WTC11 (cell line): ENCODE measurements at regions not wholly inside any gene's neighbourhood (a gene's known extent, or its start where the extent isn't known, plus 50 kb on each side); places are given as distances from the start of the nearest gene placed in this dataset.

Experiments
- ATAC-seq: fragments of 200-7000 bp; cut with Tn5 transposase; 2 replicates; pipeline ENCODE4 v1.10.0; 2021; ENCODE audit warnings: mild to moderate bottlenecking, moderate library complexity
- CTCF ChIA-PET: fragments of 300-600 bp; sonication (Branson Sonifier 250); formaldehyde crosslinking; loops from one replicate; lab custom pipeline; 2021; ENCODE audit warnings: antibody characterized with exemption; lab: Charles Lee
- POLR2A ChIA-PET: fragments of 350-600 bp; sonication (Branson Sonifier 250); formaldehyde crosslinking; loops from one replicate; lab custom pipeline; 2021; ENCODE audit warnings: antibody characterized with exemption; lab: Charles Lee
- DNase-seq: peaks from one replicate; pipeline ENCODE4 v3.0.0; 2021; ENCODE audit warnings: low spot score
- H3K27ac Mint-ChIP-seq: 2 replicates; pipeline ENCODE4 v1.8.0; 2021; ENCODE audit warnings: mixed read lengths
- H3K27me3 Mint-ChIP-seq: 2 replicates; pipeline ENCODE4 v1.8.0; 2021; ENCODE audit warnings: low read depth, mild to moderate bottlenecking, moderate library complexity, mixed read lengths
- H3K36me3 Mint-ChIP-seq: 2 replicates; pipeline ENCODE4 v1.8.0; 2021; ENCODE audit warnings: mixed read lengths
- H3K4me1 Mint-ChIP-seq: 2 replicates; pipeline ENCODE4 v1.8.0; 2022; ENCODE audit warnings: mixed read lengths
- H3K4me3 Mint-ChIP-seq: 2 replicates; pipeline ENCODE4 v1.8.0; 2021; ENCODE audit warnings: mild to moderate bottlenecking, moderate library complexity, mixed read lengths
- H3K9me3 Mint-ChIP-seq: 2 replicates; pipeline ENCODE4 v1.8.0; 2021; ENCODE audit warnings: mixed read lengths
- FOXP4 ChIP-seq: sonication (generic); formaldehyde crosslinking; IDR thresholded peaks from 2 replicates; pipeline ENCODE4 v1.8.0; 2022; ENCODE audit warnings: mild to moderate bottlenecking, missing genetic modification reagents
- GABPB1 ChIP-seq: sonication (generic); formaldehyde crosslinking; IDR thresholded peaks from 2 replicates; pipeline ENCODE4 v1.8.1; 2023; ENCODE audit warnings: mild to moderate bottlenecking, missing genetic modification reagents
- GRHL2 ChIP-seq: fragments of 250-450 bp; sonication (Bioruptor Pico); IDR thresholded peaks from 2 replicates; pipeline ENCODE4 v1.8.0; 2022; ENCODE audit warnings: mild to moderate bottlenecking, moderate library complexity; ENCODE audit not compliant: insufficient replicate concordance, severe bottlenecking
- IRF2 ChIP-seq: sonication (generic); formaldehyde crosslinking; IDR thresholded peaks from 2 replicates; pipeline ENCODE4 v1.8.0; 2022; ENCODE audit warnings: low read depth, missing genetic modification reagents, borderline replicate concordance
- KAT7 ChIP-seq: sonication (generic); formaldehyde crosslinking; IDR thresholded peaks from 2 replicates; pipeline ENCODE4 v1.8.1; 2023; ENCODE audit warnings: missing genetic modification reagents, mild to moderate bottlenecking, borderline replicate concordance
- MXD4 ChIP-seq: fragments of 250-450 bp; sonication (Bioruptor Pico); IDR thresholded peaks from 2 replicates; pipeline ENCODE4 v1.8.0; 2021; ENCODE audit warnings: mild to moderate bottlenecking, moderate library complexity, borderline replicate concordance
- RORB ChIP-seq: fragments of 250-450 bp; sonication (Bioruptor Pico); IDR thresholded peaks from 2 replicates; pipeline ENCODE4 v1.9.0; 2021; ENCODE audit warnings: mild to moderate bottlenecking
- SMAD4 ChIP-seq: sonication (generic); formaldehyde crosslinking; IDR thresholded peaks from 2 replicates; pipeline ENCODE4 v1.8.0; 2022; ENCODE audit warnings: mild to moderate bottlenecking, missing genetic modification reagents
- SOX15 ChIP-seq: fragments of 250-450 bp; sonication (Bioruptor Pico); IDR thresholded peaks from 2 replicates; pipeline ENCODE4 v1.9.0; 2021; ENCODE audit warnings: mild to moderate bottlenecking
- SP1 ChIP-seq: sonication (generic); formaldehyde crosslinking; conservative IDR thresholded peaks from 2 replicates; pipeline ENCODE4 v1.8.1; 2022; ENCODE audit warnings: missing genetic modification reagents
- STAT6 ChIP-seq: sonication (generic); formaldehyde crosslinking; conservative IDR thresholded peaks from 2 replicates; pipeline ENCODE4 v1.8.1; 2023; ENCODE audit warnings: mild to moderate bottlenecking, low read depth, missing genetic modification reagents, moderate library complexity
- USF1 ChIP-seq: sonication (generic); formaldehyde crosslinking; IDR thresholded peaks from 2 replicates; pipeline ENCODE4 v1.8.0; 2022; ENCODE audit warnings: mild to moderate bottlenecking, missing genetic modification reagents
- USF2 ChIP-seq: sonication (generic); formaldehyde crosslinking; IDR thresholded peaks from 2 replicates; pipeline ENCODE4 v1.8.1; 2023; ENCODE audit warnings: mild to moderate bottlenecking, missing genetic modification reagents, moderate library complexity
- ZBTB21 ChIP-seq: sonication (generic); formaldehyde crosslinking; IDR thresholded peaks from 2 replicates; pipeline ENCODE4 v1.8.1; 2023; ENCODE audit warnings: mild to moderate bottlenecking, missing genetic modification reagents, borderline replicate concordance
- ZMAT4 ChIP-seq: fragments of 250-450 bp; sonication (Bioruptor Pico); IDR thresholded peaks from 2 replicates; pipeline ENCODE4 v1.9.0; 2021; ENCODE audit warnings: mild to moderate bottlenecking
- ZNF121 ChIP-seq: sonication (generic); formaldehyde crosslinking; IDR thresholded peaks from 2 replicates; pipeline ENCODE4 v1.8.0; 2023; ENCODE audit warnings: missing genetic modification reagents
- ZNF416 ChIP-seq: fragments of 250-450 bp; sonication (Bioruptor Pico); IDR thresholded peaks from 2 replicates; pipeline ENCODE4 v1.9.0; 2021; ENCODE audit warnings: mild to moderate bottlenecking, inconsistent platforms
- ZNF423 ChIP-seq: fragments of 250-450 bp; sonication (Bioruptor Pico); IDR thresholded peaks from 2 replicates; pipeline ENCODE4 v2.1.2; 2022; ENCODE audit warnings: mild to moderate bottlenecking, moderate library complexity
- TF ChIP-seq, protein P1 (sequence below): sonication (generic); formaldehyde crosslinking; IDR thresholded peaks from 2 replicates; pipeline ENCODE4 v1.8.1; 2022; ENCODE audit warnings: missing genetic modification reagents, borderline replicate concordance
- TF ChIP-seq, protein P2 (sequence below): fragments of 250-450 bp; sonication (Bioruptor Pico); conservative IDR thresholded peaks from 2 replicates; pipeline ENCODE4 v1.9.0; 2021; ENCODE audit warnings: mild to moderate bottlenecking

DNA sequence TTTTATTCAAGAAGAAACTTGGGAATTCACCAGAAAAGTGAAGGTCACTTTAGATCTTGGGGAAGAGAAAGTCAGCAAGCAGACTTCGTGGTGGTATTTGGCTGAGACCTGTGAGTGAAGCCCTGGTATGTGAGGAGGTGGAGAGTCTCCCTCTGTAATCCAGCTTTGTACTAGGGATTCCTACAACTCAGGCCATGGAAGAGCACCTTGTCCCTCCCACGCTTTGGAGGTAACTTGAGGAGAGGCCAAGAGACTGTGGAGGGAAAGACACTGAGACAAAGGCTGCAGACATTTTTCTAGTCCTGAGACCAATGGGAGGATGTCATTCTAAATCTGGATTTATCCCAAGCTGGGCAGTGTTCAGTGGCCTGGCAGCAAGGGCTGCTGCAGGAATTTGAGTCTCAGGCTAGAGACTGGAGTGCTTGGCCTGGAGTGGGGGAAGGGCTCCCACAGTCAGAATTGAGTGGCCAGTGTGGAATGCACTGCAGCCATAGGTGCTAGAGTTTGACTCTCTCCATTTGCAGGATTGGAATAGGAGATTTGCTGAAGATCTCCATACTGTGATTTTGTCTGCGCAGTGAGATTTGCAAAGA lies 219.0 kb downstream of the ACTR3 start:
- peaks cover 72% of the 10 kb centered on the region for H3K9me3 Mint-ChIP-seq
- DNase-seq, result peak; percentile 14
- POLR2A ChIA-PET, result no interaction called here
- peak overlapping the region; percentile 76 for H3K27ac Mint-ChIP-seq
- CTCF ChIA-PET, result interaction anchor here (1.2 kb wide), 1 partner anchor 130 kb away, joined by 3 read pairs; no protein-coding TSS in a partner anchor
- TF ChIP-seq GABPB1 (CRISPR knock-in tag) (no peak), ZNF423 (CRISPR knock-in tag) (no peak), FOXP4 (CRISPR knock-in tag) (no peak), SP1 (CRISPR knock-in tag) (no peak), SOX15 (no peak), GRHL2 (CRISPR knock-in tag) (no peak), ZMAT4 (CRISPR knock-in tag) (no peak), USF2 (CRISPR knock-in tag) (no peak), STAT6 (CRISPR knock-in tag) (no peak), MXD4 (no peak), USF1 (CRISPR knock-in tag) (no peak), RORB (CRISPR knock-in tag) (no peak)
- TF ChIP-seq, protein P1, sequence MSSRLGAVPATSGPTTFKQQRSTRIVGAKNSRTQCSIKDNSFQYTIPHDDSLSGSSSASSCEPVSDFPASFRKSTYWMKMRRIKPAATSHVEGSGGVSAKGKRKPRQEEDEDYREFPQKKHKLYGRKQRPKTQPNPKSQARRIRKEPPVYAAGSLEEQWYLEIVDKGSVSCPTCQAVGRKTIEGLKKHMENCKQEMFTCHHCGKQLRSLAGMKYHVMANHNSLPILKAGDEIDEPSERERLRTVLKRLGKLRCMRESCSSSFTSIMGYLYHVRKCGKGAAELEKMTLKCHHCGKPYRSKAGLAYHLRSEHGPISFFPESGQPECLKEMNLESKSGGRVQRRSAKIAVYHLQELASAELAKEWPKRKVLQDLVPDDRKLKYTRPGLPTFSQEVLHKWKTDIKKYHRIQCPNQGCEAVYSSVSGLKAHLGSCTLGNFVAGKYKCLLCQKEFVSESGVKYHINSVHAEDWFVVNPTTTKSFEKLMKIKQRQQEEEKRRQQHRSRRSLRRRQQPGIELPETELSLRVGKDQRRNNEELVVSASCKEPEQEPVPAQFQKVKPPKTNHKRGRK (CRISPR knock-in tag), result no peak
- peak; percentile 81 for ATAC-seq
- H3K27me3 Mint-ChIP-seq, result peaks cover 3% of the 10 kb centered on the region; the same call in 1 of the 2 replicates
- H3K36me3 Mint-ChIP-seq, result peaks cover 37% of the 10 kb centered on the region
- peak overlapping the region; percentile 27 for H3K4me3 Mint-ChIP-seq
- H3K4me1 Mint-ChIP-seq, result peaks cover 28% of the 10 kb centered on the region

- peaks cover 70% of the 10 kb centered on the region for H3K9me3 Mint-ChIP-seq
- no peak for DNase-seq
- ChIA-PET CTCF (no interaction called here), POLR2A (no interaction called here)
- H3K27me3 Mint-ChIP-seq, result peaks cover 2% of the 10 kb centered on the region; the same call in 1 of the 2 replicates
- no peak overlapping the region for H3K4me3 Mint-ChIP-seq
- H3K27ac Mint-ChIP-seq, result no peak overlapping the region
- no peak for ATAC-seq
- H3K36me3 Mint-ChIP-seq, result peaks cover 27% of the 10 kb centered on the region
- peaks cover 30% of the 10 kb centered on the region for H3K4me1 Mint-ChIP-seq
- TF ChIP-seq ZNF416 (CRISPR knock-in tag) (no peak), STAT6 (CRISPR knock-in tag) (no peak), SP1 (CRISPR knock-in tag) (no peak), IRF2 (CRISPR knock-in tag) (no peak), USF1 (CRISPR knock-in tag) (no peak), ZBTB21 (no peak), ZNF121 (CRISPR knock-in tag) (no peak), KAT7 (CRISPR knock-in tag) (no peak), SMAD4 (no peak)
- TF ChIP-seq, protein P2, sequence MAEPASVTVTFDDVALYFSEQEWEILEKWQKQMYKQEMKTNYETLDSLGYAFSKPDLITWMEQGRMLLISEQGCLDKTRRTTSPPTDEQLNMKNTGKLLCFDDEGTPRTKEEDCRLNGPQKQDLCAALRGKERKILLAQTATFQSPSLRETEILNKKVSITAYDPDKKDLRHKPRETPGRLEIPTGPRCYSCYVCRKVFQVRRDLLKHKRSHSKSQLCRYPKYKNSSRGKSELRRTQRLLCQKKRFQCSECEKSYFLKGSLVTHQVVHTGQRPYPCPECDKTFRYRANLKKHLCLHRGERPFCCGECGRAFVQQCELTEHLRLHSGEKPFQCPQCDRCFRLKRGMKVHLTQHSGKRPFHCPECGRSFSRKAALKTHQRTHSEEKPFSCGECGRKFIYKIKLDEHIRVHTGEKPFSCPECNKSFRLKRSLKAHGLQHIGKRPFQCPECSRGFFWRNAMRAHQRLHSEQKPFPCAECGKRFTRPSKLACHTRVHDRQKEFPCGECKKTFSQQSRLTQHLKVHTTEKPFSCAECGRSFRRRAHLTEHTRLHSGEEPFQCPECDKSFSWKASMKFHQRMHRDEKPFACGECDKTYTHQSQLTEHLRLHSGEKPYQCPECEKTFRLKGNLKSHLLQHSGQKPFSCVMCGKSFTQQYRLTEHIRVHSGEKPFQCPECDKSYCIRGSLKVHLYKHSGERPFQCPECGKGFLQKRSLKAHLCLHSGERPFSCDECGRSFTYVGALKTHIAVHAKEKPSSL (CRISPR knock-in tag), result no peak
Measured at GRCh38 chr2:114111329-114111728, 221.4 kb downstream of the ACTR3 start.
